H1 (cell line): ENCODE measurements at regions not wholly inside any gene's neighbourhood (a gene's known extent, or its start where the extent isn't known, plus 50 kb on each side); places are given as distances from the start of the nearest gene placed in this dataset.

Experiments used
- CTCF ChIA-PET: fragments of 300-600 bp; sonication (Branson Sonifier 250); formaldehyde crosslinking; loops from one replicate; lab custom pipeline; 2021; ENCODE audit not compliant: partially characterized antibody; lab: Charles Lee
- POLR2A ChIA-PET: fragments of 300-600 bp; sonication (Branson Sonifier 250); formaldehyde crosslinking; loops from one replicate; lab custom pipeline; 2021; ENCODE audit warnings: inconsistent platforms; ENCODE audit not compliant: partially characterized antibody; lab: Charles Lee
- DNase-seq, 2 experiments: peaks; one replicate each; pipeline versions ENCODE4 v3.0.0 to v3.0.0-alpha.2; 2010 to 2022; ENCODE audit warnings: low spot score in 2 of 2, low read depth in 1 of 2, mixed read lengths in 1 of 2
- FAIRE-seq: peaks from 2 replicates; lab custom pipeline; 2011; peaks lifted over from hg19 to GRCh38; lab: Jason Lieb, UNC
- H2AFZ ChIP-seq: 2 replicates; pipeline ENCODE4 v1.8.1; 2012; ENCODE audit warnings: low read length, inconsistent platforms
- H2AK5ac ChIP-seq: 2 replicates; pipeline ENCODE4 v1.6.1; 2013; ENCODE audit warnings: low read depth, low read length
- H2BK120ac ChIP-seq: replicated peaks from 2 replicates; pipeline ENCODE3; 2013; ENCODE audit warnings: low read depth, low read length, inconsistent platforms
- H2BK12ac ChIP-seq: 2 replicates; pipeline ENCODE4 v1.6.1; 2013; ENCODE audit warnings: low read depth, low read length
- H2BK15ac ChIP-seq: 2 replicates; pipeline ENCODE4 v1.6.1; 2013; ENCODE audit warnings: low read length
- H2BK20ac ChIP-seq: 2 replicates; pipeline ENCODE4 v1.6.1; 2013; ENCODE audit warnings: low read length
- H2BK5ac ChIP-seq: 2 replicates; pipeline ENCODE4 v1.6.1; 2013; ENCODE audit warnings: low read depth, low read length
- H3K14ac ChIP-seq: 2 replicates; pipeline ENCODE4 v1.6.1; 2013; ENCODE audit warnings: inconsistent platforms; ENCODE audit not compliant: insufficient read length
- H3K18ac ChIP-seq: 2 replicates; pipeline ENCODE4 v1.6.1; 2013; ENCODE audit warnings: low read length; ENCODE audit errors: extremely low read depth
- H3K23ac ChIP-seq: 2 replicates; pipeline ENCODE4 v1.6.1; 2013; ENCODE audit warnings: inconsistent platforms; ENCODE audit not compliant: insufficient read length
- H3K23me2 ChIP-seq: 2 replicates; pipeline ENCODE4 v1.6.1; 2013; ENCODE audit warnings: low read depth, low read length
- H3K27ac ChIP-seq: 2 replicates; pipeline ENCODE4 v1.6.1; 2011; ENCODE audit warnings: low read depth, low read length, inconsistent platforms
- H3K27me3 ChIP-seq, 4 experiments: replicated peaks in 1 of 4; 1 replicate in 1 of 4; 2 replicates in 3 of 4; pipeline versions ENCODE4 v1.6.1 to v1.8.1; 2011 to 2013; ENCODE audit warnings: low read length in 3 of 4, mild to moderate bottlenecking in 3 of 4, inconsistent platforms in 2 of 4, mixed read lengths in 2 of 4, moderate library complexity in 1 of 4; ENCODE audit not compliant: control insufficient read depth in 3 of 4, insufficient read depth in 3 of 4; ENCODE audit errors: extremely low read depth in 1 of 4
- H3K36me3 ChIP-seq, 4 experiments: 2 replicates each; pipeline versions ENCODE4 v1.6.1 to v1.8.1; 2011 to 2013; ENCODE audit warnings: mild to moderate bottlenecking in 4 of 4, low read length in 3 of 4, moderate library complexity in 2 of 4, control low read depth in 1 of 4, inconsistent platforms in 1 of 4; ENCODE audit not compliant: insufficient read depth in 4 of 4, control insufficient read depth in 2 of 4
- H3K4ac ChIP-seq: replicated peaks from 2 replicates; pipeline ENCODE3; 2013; ENCODE audit warnings: low read length, low read depth, mixed read lengths, inconsistent platforms; ENCODE audit not compliant: insufficient read length
- H3K4me1 ChIP-seq, 4 experiments: replicated peaks in 1 of 4; 1 replicate in 1 of 4; 2 replicates in 3 of 4; pipeline versions ENCODE4 v1.6.1 to v1.8.1; 2011 to 2013; ENCODE audit warnings: low read length in 3 of 4, inconsistent platforms in 2 of 4, mixed read lengths in 1 of 4; ENCODE audit not compliant: insufficient read depth in 4 of 4, control insufficient read depth in 3 of 4
- H3K4me2 ChIP-seq, 2 experiments: 2 replicates each; pipeline versions ENCODE4 v1.6.1 to v1.8.1; 2011 to 2013; ENCODE audit warnings: low read depth in 2 of 2, low read length in 2 of 2, control low read depth in 1 of 2, inconsistent platforms in 1 of 2, mild to moderate bottlenecking in 1 of 2; ENCODE audit not compliant: insufficient read depth in 1 of 2
- H3K4me3 ChIP-seq, 4 experiments: fragments of 200-600, 300-600 bp in 1 of 4; sonication (generic), shearing (Covaris generic), sonication (Bioruptor Twin) in 1 of 4; 2 replicates each; pipeline versions ENCODE4 v1.5.1 to v1.8.1; 2011 to 2016; ENCODE audit warnings: low read length in 4 of 4, low read depth in 3 of 4, control low read depth in 2 of 4, inconsistent platforms in 2 of 4, mild to moderate bottlenecking in 2 of 4, mixed read lengths in 1 of 4, moderate library complexity in 1 of 4; ENCODE audit not compliant: insufficient read depth in 2 of 4; ENCODE audit errors: extremely low read depth in 1 of 4
- H3K56ac ChIP-seq: replicated peaks from 2 replicates; pipeline ENCODE3; 2013; ENCODE audit warnings: low read depth, mild to moderate bottlenecking, mixed read lengths, low read length, inconsistent platforms; ENCODE audit not compliant: insufficient read length
- H3K79me1 ChIP-seq: 2 replicates; pipeline ENCODE4 v1.6.1; 2013; ENCODE audit warnings: low read depth, low read length, control low read depth
- H3K79me2 ChIP-seq, 2 experiments: 2 replicates each; pipeline versions ENCODE4 v1.6.1 to v1.8.1; 2012 to 2013; ENCODE audit warnings: low read length in 2 of 2, mild to moderate bottlenecking in 2 of 2, inconsistent platforms in 1 of 2; ENCODE audit not compliant: insufficient read depth in 2 of 2, control insufficient read depth in 1 of 2
- H3K9ac ChIP-seq, 4 experiments: replicated peaks in 1 of 4; 1 replicate in 1 of 4; 2 replicates in 3 of 4; pipeline versions ENCODE4 v1.6.1 to v1.8.1; 2011 to 2013; ENCODE audit warnings: low read depth in 3 of 4, low read length in 3 of 4, control low read depth in 2 of 4, mild to moderate bottlenecking in 2 of 4, moderate library complexity in 2 of 4, inconsistent platforms in 1 of 4; ENCODE audit errors: extremely low read depth in 1 of 4
- H3K9me3 ChIP-seq, 2 experiments: 2 replicates each; pipeline versions ENCODE4 v1.6.1 to v1.8.1; 2012 to 2013; ENCODE audit warnings: mild to moderate bottlenecking in 2 of 2, moderate library complexity in 2 of 2, control low read depth in 1 of 2, inconsistent platforms in 1 of 2, low read depth in 1 of 2, low read length in 1 of 2, mixed read lengths in 1 of 2; ENCODE audit not compliant: insufficient read depth in 2 of 2
- H4K20me1 ChIP-seq, 2 experiments: replicated peaks in 1 of 2; 2 replicates each; pipeline versions ENCODE3 to v1.8.1; 2011 to 2013; ENCODE audit warnings: inconsistent platforms in 2 of 2, low read length in 2 of 2, mild to moderate bottlenecking in 1 of 2; ENCODE audit not compliant: insufficient read depth in 2 of 2, control insufficient read depth in 1 of 2
- H4K5ac ChIP-seq: 2 replicates; pipeline ENCODE4 v1.6.1; 2013; ENCODE audit warnings: low read length, low read depth, mixed read lengths, inconsistent platforms; ENCODE audit not compliant: insufficient read length
- H4K8ac ChIP-seq: 2 replicates; pipeline ENCODE4 v1.8.0; 2013; ENCODE audit warnings: mild to moderate bottlenecking, moderate library complexity, low read length, inconsistent platforms; ENCODE audit not compliant: insufficient read depth; ENCODE audit errors: extremely low read depth
- H4K91ac ChIP-seq: replicated peaks from 2 replicates; pipeline ENCODE3; 2013; ENCODE audit warnings: low read length, mixed read lengths, inconsistent platforms; ENCODE audit not compliant: insufficient read length
- ASH2L ChIP-seq: fragments of 200-600, 300-600 bp; sonication (generic); IDR thresholded peaks from one replicate; pipeline ENCODE4 v1.7.1; 2017; ENCODE audit warnings: low read length
- HDAC6 ChIP-seq: IDR thresholded peaks from one replicate; pipeline ENCODE4 v1.7.1; 2012; ENCODE audit warnings: low read depth, mild to moderate bottlenecking, inconsistent platforms, low read length, moderate library complexity
- KDM1A ChIP-seq: fragments of 200-600, 300-600 bp; sonication (generic); IDR thresholded peaks from 2 replicates; pipeline ENCODE4 v1.7.1; 2016; ENCODE audit warnings: mild to moderate bottlenecking, low read length, borderline replicate concordance
- PHF8 ChIP-seq: fragments of 200-600 bp; sonication (generic); conservative IDR thresholded peaks from 2 replicates; pipeline ENCODE4 v1.7.1; 2012; ENCODE audit warnings: low read depth, mild to moderate bottlenecking, inconsistent platforms, low read length, moderate library complexity
- RBBP5 ChIP-seq: IDR thresholded peaks from 2 replicates; pipeline ENCODE4 v1.7.1; 2012; ENCODE audit warnings: low read depth, mild to moderate bottlenecking, inconsistent platforms, low read length, moderate library complexity, borderline replicate concordance
- SIN3A ChIP-seq, 2 experiments: IDR thresholded peaks in 1 of 2; conservative IDR thresholded peaks in 1 of 2; 2 replicates each; pipeline ENCODE4 v1.6.1; 2011 to 2012; ENCODE audit warnings: low read length in 2 of 2, improper control_type of control experiment in 1 of 2, low read depth in 1 of 2, mild to moderate bottlenecking in 1 of 2
- ZNF274 ChIP-seq: IDR thresholded peaks from 2 replicates; pipeline ENCODE4 v1.7.0; 2012; ENCODE audit warnings: low read length, borderline replicate concordance; ENCODE audit errors: extremely low read depth
- WGBS, 2 experiments: shearing (Covaris generic) in 1 of 2; methylation state at CpG; one replicate each; pipeline versions ENCODE4 v1.1.6 to v1.1.7; 2013 to 2015; ENCODE audit warnings: low lambda C conversion rate in 2 of 2, mixed read lengths in 2 of 2, inconsistent platforms in 1 of 2, low coverage in 1 of 2, missing lambda C conversion rate in 1 of 2; ENCODE audit not compliant: insufficient replicate concordance in 2 of 2, insufficient coverage in 1 of 2, insufficient read length in 1 of 2; ENCODE audit errors: extremely low coverage in 1 of 2, missing lambda C conversion rate in 1 of 2; 5-methylcytosine and 5-hydroxymethylcytosine counted together
- TF ChIP-seq, protein P1 (sequence below): IDR thresholded peaks from 2 replicates; pipeline ENCODE4 v1.6.1; 2011; ENCODE audit warnings: low read depth, mild to moderate bottlenecking, low read length; ENCODE audit not compliant: insufficient read depth

DNA sequence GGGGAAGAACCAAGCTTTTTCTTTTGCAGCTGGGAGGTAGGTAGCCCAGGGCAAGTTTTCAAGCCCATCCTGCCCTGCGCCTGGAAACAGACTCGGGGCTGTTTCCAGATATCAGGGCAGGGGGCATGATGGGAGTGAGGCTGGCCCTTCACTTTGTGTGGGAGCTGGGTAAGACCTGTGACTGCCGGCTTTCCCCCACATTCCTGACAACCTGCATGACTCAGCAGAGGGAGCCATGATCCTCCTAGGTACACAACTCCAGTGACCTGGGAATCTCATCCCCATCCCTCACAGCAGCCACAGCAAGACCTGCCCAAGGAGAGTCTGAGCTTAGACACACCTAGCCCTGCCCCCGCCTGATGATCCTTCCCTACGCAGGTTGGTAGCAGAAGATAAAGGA, 280.8 kb downstream of the SOX4 start:
- FAIRE-seq (no peak), DNase-seq (no peak)
- H3K14ac ChIP-seq: no peak overlapping the region
- H2AFZ ChIP-seq: no peak overlapping the region
- H2BK5ac ChIP-seq: no peak overlapping the region
- H4K91ac ChIP-seq: no peak overlapping the region
- peaks cover 0 to 9% (median 2%) of the 10 kb centered on the region in 4 experiments; a peak in 2 of 7 replicates for H3K4me1 ChIP-seq
- no peak overlapping the region for H3K4me2 ChIP-seq
- WGBS, 2 experiments: 90% methylated on average over 5 of the region's 5 CpGs; no CpG with 5 or more reads in 1 of the 2 experiments
- H3K36me3 ChIP-seq: 0 out of 8 replicates have a peak, but pooled peaks cover 0 to 2% (median 0%) of the 10 kb centered on the region in 4 experiments
- no peak overlapping the region for H2BK120ac ChIP-seq
- H3K4ac ChIP-seq: no peak overlapping the region
- no peak overlapping the region for H2BK15ac ChIP-seq
- no peaks in the 10 kb centered on the region for H3K23me2 ChIP-seq
- H4K20me1 ChIP-seq: no peaks in the 10 kb centered on the region
- no peak overlapping the region for H3K56ac ChIP-seq
- no peak overlapping the region for H2AK5ac ChIP-seq
- no peaks in the 10 kb centered on the region for H3K9me3 ChIP-seq
- POLR2A ChIA-PET: interaction anchor here (0.8 to 0.9 kb wide), 2 partner anchors 118 to 281 kb away, joined by 3 read pairs; partner anchors contain the start of gene SOX4
- no peak overlapping the region for H3K23ac ChIP-seq
- H2BK20ac ChIP-seq: no peak overlapping the region
- H3K9ac ChIP-seq: no peak overlapping the region
- no peak overlapping the region for H3K4me3 ChIP-seq
- H3K27ac ChIP-seq: no peak overlapping the region; the same call in 1 of the 2 replicates
- no peak overlapping the region for H2BK12ac ChIP-seq
- H3K27me3 ChIP-seq: no peaks in the 10 kb centered on the region
- H3K18ac ChIP-seq: no peak overlapping the region
- H4K5ac ChIP-seq: no peak overlapping the region
- H3K79me2 ChIP-seq: peaks cover 0 to 35% of the 10 kb centered on the region in 2 experiments; a peak in 2 of 4 replicates
- TF ChIP-seq KDM1A: no peak
- TF ChIP-seq ZNF274: no peak
- no peak for TF ChIP-seq RBBP5
- no peak for TF ChIP-seq HDAC6
- no peak for TF ChIP-seq SIN3A (conservative IDR thresholded peaks at IDR 0.05 in 1 of 2, IDR thresholded peaks at IDR 0.05 in 1 of 2; ENCODE audit: low read depth in 1 of 2, low read length in 2 of 2)
- TF ChIP-seq, protein P1, sequence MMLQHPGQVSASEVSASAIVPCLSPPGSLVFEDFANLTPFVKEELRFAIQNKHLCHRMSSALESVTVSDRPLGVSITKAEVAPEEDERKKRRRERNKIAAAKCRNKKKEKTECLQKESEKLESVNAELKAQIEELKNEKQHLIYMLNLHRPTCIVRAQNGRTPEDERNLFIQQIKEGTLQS: no peak
- TF ChIP-seq PHF8: no peak
- no peak for TF ChIP-seq ASH2L
- H3K79me1 ChIP-seq: peaks cover 8% of the 10 kb centered on the region; the same call in 1 of the 2 replicates
- CTCF ChIA-PET: interaction anchor here (0.6 to 2.3 kb wide), 8 partner anchors 11 to 1033 kb away, joined by 3 to 7 read pairs (median 3); no protein-coding TSS in a partner anchor
- peak overlapping the region; percentile 2; the same call in 1 of the 2 replicates for H4K8ac ChIP-seq
